ENCODE measurements at regions not wholly inside any gene's neighbourhood (a gene's known extent, or its start where the extent isn't known, plus 50 kb on each side); places are given as distances from the start of the nearest gene placed in this dataset.

- TF ChIP-seq BACH1 (IDR thresholded peaks at IDR 0.05; ENCODE audit: borderline replicate concordance) = no peak
- no peak for TF ChIP-seq EP300 (IDR thresholded peaks at IDR 0.05; ENCODE audit: borderline replicate concordance in 1 of 2, control insufficient read depth in 1 of 2, low read depth in 2 of 2, low read length in 2 of 2)
- TF ChIP-seq, protein P1, sequence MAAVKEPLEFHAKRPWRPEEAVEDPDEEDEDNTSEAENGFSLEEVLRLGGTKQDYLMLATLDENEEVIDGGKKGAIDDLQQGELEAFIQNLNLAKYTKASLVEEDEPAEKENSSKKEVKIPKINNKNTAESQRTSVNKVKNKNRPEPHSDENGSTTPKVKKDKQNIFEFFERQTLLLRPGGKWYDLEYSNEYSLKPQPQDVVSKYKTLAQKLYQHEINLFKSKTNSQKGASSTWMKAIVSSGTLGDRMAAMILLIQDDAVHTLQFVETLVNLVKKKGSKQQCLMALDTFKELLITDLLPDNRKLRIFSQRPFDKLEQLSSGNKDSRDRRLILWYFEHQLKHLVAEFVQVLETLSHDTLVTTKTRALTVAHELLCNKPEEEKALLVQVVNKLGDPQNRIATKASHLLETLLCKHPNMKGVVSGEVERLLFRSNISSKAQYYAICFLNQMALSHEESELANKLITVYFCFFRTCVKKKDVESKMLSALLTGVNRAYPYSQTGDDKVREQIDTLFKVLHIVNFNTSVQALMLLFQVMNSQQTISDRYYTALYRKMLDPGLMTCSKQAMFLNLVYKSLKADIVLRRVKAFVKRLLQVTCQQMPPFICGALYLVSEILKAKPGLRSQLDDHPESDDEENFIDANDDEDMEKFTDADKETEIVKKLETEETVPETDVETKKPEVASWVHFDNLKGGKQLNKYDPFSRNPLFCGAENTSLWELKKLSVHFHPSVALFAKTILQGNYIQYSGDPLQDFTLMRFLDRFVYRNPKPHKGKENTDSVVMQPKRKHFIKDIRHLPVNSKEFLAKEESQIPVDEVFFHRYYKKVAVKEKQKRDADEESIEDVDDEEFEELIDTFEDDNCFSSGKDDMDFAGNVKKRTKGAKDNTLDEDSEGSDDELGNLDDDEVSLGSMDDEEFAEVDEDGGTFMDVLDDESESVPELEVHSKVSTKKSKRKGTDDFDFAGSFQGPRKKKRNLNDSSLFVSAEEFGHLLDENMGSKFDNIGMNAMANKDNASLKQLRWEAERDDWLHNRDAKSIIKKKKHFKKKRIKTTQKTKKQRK (IDR thresholded peaks at IDR 0.05; ENCODE audit: low read depth, low read length) = no peak
- TF ChIP-seq BMI1 (IDR thresholded peaks at IDR 0.05; ENCODE audit: borderline replicate concordance) = no peak
- TF ChIP-seq ZNF274 (IDR thresholded peaks at IDR 0.05; ENCODE audit: insufficient read depth, insufficient read length) = no peak
- no peak for TF ChIP-seq RFX5 (IDR thresholded peaks at IDR 0.05; ENCODE audit: low read depth, low read length)
Observed at GRCh38 chr20:11753155-11753554, 164.5 kb upstream of the BTBD3 start (continued).

GRCh38 chr20:11754451-11754850 lies 163.2 kb upstream of the BTBD3 start:
- Histone ChIP-seq H3K4me2 (ENCODE audit: control insufficient read depth, insufficient read depth) (no peak overlapping the region), H4K20me1 (ENCODE audit: control insufficient read depth, insufficient read depth) (no peaks in the 10 kb centered on the region), H3K36me3 (ENCODE audit: control insufficient read depth in 2 of 2, insufficient read depth in 2 of 2, low read length in 1 of 2) (no peaks in the 10 kb centered on the region), H3K79me2 (ENCODE audit: control insufficient read depth, insufficient read depth, low read length) (no peaks in the 10 kb centered on the region), H3K9ac (ENCODE audit: control insufficient read depth, insufficient read depth, low read length) (no peak overlapping the region), H3K27me3 (replicated peaks in 1 of 2; ENCODE audit: control insufficient read depth in 2 of 2, insufficient read depth in 2 of 2, low read length in 1 of 2) (no peaks in the 10 kb centered on the region), H2AFZ (ENCODE audit: control insufficient read depth, low read depth, low read length) (no peak overlapping the region), H3K4me3 (no peak overlapping the region), H3K4me1 (ENCODE audit: control insufficient read depth, insufficient read depth, low read length) (no peaks in the 10 kb centered on the region), H3K27ac (ENCODE audit: control insufficient read depth, insufficient read depth) (no peak overlapping the region), H3K9me3 (replicated peaks; ENCODE audit: control insufficient read depth, insufficient read depth, low read length) (no peaks in the 10 kb centered on the region)
- RAD21 ChIA-PET (ENCODE audit: unreplicated experiment) = no interaction called here
- POLR2A ChIA-PET = no interaction called here
- DNase-seq (ENCODE audit: low read depth, low spot score) (no peak), FAIRE-seq (no peak), ATAC-seq (no peak)
- in situ Hi-C loops (cut with MboI) (no loop called here), intact Hi-C loops (cut with micrococcal nuclease; ENCODE audit: unreplicated experiment) (no loop called here)
- CTCF ChIA-PET = no interaction called here
- no TSS peak for BruUV-seq (replicated peaks)
- SMC1A ChIA-PET (ENCODE audit: uncharacterized antibody, unreplicated experiment) = no interaction called here
- WGBS (ENCODE audit: insufficient coverage, insufficient replicate concordance, low lambda C conversion rate, missing lambda C conversion rate) = 24% methylated on average over 4 of the region's 4 CpGs
- TF ChIP-seq FOXM1 (IDR thresholded peaks at IDR 0.05; ENCODE audit: low read depth, low read length) (no peak), STAT3 (IDR thresholded peaks at IDR 0.05; ENCODE audit: low read depth, low read length) (no peak), EGR1 (IDR thresholded peaks at IDR 0.05; ENCODE audit: borderline replicate concordance in 1 of 2, low read depth in 2 of 2, low read length in 2 of 2) (no peak), IKZF1 (conservative IDR thresholded peaks at IDR 0.05) (no peak), TCF12 (IDR thresholded peaks at IDR 0.05; ENCODE audit: low read depth, low read length) (no peak), BCL11A (IDR thresholded peaks at IDR 0.05; ENCODE audit: low read depth, low read length) (no peak), MYB (IDR thresholded peaks at IDR 0.05; ENCODE audit: borderline replicate concordance, low read depth, low read length) (no peak), POLR2A (IDR thresholded peaks at IDR 0.05; ENCODE audit: low read depth, low read length) (no peak)

Measured in GM12878 (cell line).